WTC11 (cell line): ENCODE measurements at regions not wholly inside any gene's neighbourhood (a gene's known extent, or its start where the extent isn't known, plus 50 kb on each side); places are given as distances from the start of the nearest gene placed in this dataset.

Source experiments
- ATAC-seq: fragments of 200-7000 bp; cut with Tn5 transposase; 2 replicates; pipeline ENCODE4 v1.10.0; 2021; ENCODE audit warnings: mild to moderate bottlenecking, moderate library complexity
- CTCF ChIA-PET: fragments of 300-600 bp; sonication (Branson Sonifier 250); formaldehyde crosslinking; loops from one replicate; lab custom pipeline; 2021; ENCODE audit warnings: antibody characterized with exemption; lab: Charles Lee
- POLR2A ChIA-PET: fragments of 350-600 bp; sonication (Branson Sonifier 250); formaldehyde crosslinking; loops from one replicate; lab custom pipeline; 2021; ENCODE audit warnings: antibody characterized with exemption; lab: Charles Lee
- DNase-seq: peaks from one replicate; pipeline ENCODE4 v3.0.0; 2021; ENCODE audit warnings: low spot score
- H3K27ac Mint-ChIP-seq: 2 replicates; pipeline ENCODE4 v1.8.0; 2021; ENCODE audit warnings: mixed read lengths
- H3K27me3 Mint-ChIP-seq: 2 replicates; pipeline ENCODE4 v1.8.0; 2021; ENCODE audit warnings: low read depth, mild to moderate bottlenecking, moderate library complexity, mixed read lengths
- H3K36me3 Mint-ChIP-seq: 2 replicates; pipeline ENCODE4 v1.8.0; 2021; ENCODE audit warnings: mixed read lengths
- H3K4me1 Mint-ChIP-seq: 2 replicates; pipeline ENCODE4 v1.8.0; 2022; ENCODE audit warnings: mixed read lengths
- H3K4me3 Mint-ChIP-seq: 2 replicates; pipeline ENCODE4 v1.8.0; 2021; ENCODE audit warnings: mild to moderate bottlenecking, moderate library complexity, mixed read lengths
- H3K9me3 Mint-ChIP-seq: 2 replicates; pipeline ENCODE4 v1.8.0; 2021; ENCODE audit warnings: mixed read lengths
- ATF1 ChIP-seq: sonication (generic); formaldehyde crosslinking; IDR thresholded peaks from 2 replicates; pipeline ENCODE4 v1.8.1; 2023; ENCODE audit warnings: mild to moderate bottlenecking, moderate library complexity, missing genetic modification reagents
- ELF4 ChIP-seq: sonication (generic); formaldehyde crosslinking; IDR thresholded peaks from 2 replicates; pipeline ENCODE4 v1.8.1; 2022; ENCODE audit warnings: low read depth, mild to moderate bottlenecking, moderate library complexity, missing genetic modification reagents
- NFE2L1 ChIP-seq: sonication (generic); formaldehyde crosslinking; IDR thresholded peaks from 2 replicates; pipeline ENCODE4 v1.8.1; 2023; ENCODE audit warnings: missing genetic modification reagents
- TEAD4 ChIP-seq: sonication (generic); formaldehyde crosslinking; IDR thresholded peaks from 2 replicates; pipeline ENCODE4 v1.8.0; 2022; ENCODE audit warnings: mild to moderate bottlenecking, missing genetic modification reagents
- TP53 ChIP-seq: sonication (generic); formaldehyde crosslinking; IDR thresholded peaks from 2 replicates; pipeline ENCODE4 v1.8.1; 2023; ENCODE audit warnings: mild to moderate bottlenecking, missing genetic modification reagents
- ZBTB21 ChIP-seq: sonication (generic); formaldehyde crosslinking; IDR thresholded peaks from 2 replicates; pipeline ENCODE4 v1.8.1; 2023; ENCODE audit warnings: mild to moderate bottlenecking, missing genetic modification reagents, borderline replicate concordance
- ZNF219 ChIP-seq: sonication (generic); formaldehyde crosslinking; IDR thresholded peaks from 2 replicates; pipeline ENCODE4 v1.8.0; 2023; ENCODE audit warnings: missing genetic modification reagents, mild to moderate bottlenecking, borderline replicate concordance
- TF ChIP-seq, protein P1 (sequence below): sonication (generic); formaldehyde crosslinking; IDR thresholded peaks from 2 replicates; pipeline ENCODE4 v1.8.0; 2023; ENCODE audit warnings: missing genetic modification reagents, mild to moderate bottlenecking, borderline replicate concordance
- TF ChIP-seq, protein P2 (sequence below): sonication (generic); formaldehyde crosslinking; IDR thresholded peaks from 2 replicates; pipeline ENCODE4 v1.8.0; 2022; ENCODE audit warnings: mild to moderate bottlenecking, missing genetic modification reagents
- TF ChIP-seq, protein P3 (sequence below): fragments of 200-600 bp; IDR thresholded peaks from 2 replicates; pipeline ENCODE4 v1.8.0; 2022; ENCODE audit warnings: antibody characterized with exemption
- TF ChIP-seq, protein P4 (sequence below): sonication (generic); formaldehyde crosslinking; conservative IDR thresholded peaks from 2 replicates; pipeline ENCODE4 v1.8.1; 2023; ENCODE audit warnings: mild to moderate bottlenecking, low read depth, missing genetic modification reagents, moderate library complexity
- TF ChIP-seq, protein P5 (sequence below): sonication (generic); formaldehyde crosslinking; IDR thresholded peaks from 2 replicates; pipeline ENCODE4 v1.8.1; 2023; ENCODE audit warnings: mild to moderate bottlenecking, moderate library complexity, missing genetic modification reagents
- TF ChIP-seq, protein P6 (sequence below): sonication (generic); formaldehyde crosslinking; IDR thresholded peaks from 2 replicates; pipeline ENCODE4 v1.8.1; 2022; ENCODE audit warnings: low read depth, missing genetic modification reagents, borderline replicate concordance
- TF ChIP-seq, protein P7 (sequence below): sonication (generic); formaldehyde crosslinking; IDR thresholded peaks from 2 replicates; pipeline ENCODE4 v1.8.1; 2023; ENCODE audit warnings: mild to moderate bottlenecking, missing genetic modification reagents, borderline replicate concordance
- TF ChIP-seq, protein P8 (sequence below): sonication (generic); formaldehyde crosslinking; IDR thresholded peaks from 2 replicates; pipeline ENCODE4 v1.8.1; 2022; ENCODE audit warnings: mild to moderate bottlenecking, missing genetic modification reagents, moderate library complexity, borderline replicate concordance
- TF ChIP-seq, protein P9 (sequence below): sonication (generic); formaldehyde crosslinking; IDR thresholded peaks from 2 replicates; pipeline ENCODE4 v1.8.1; 2023; ENCODE audit warnings: mild to moderate bottlenecking, missing genetic modification reagents, moderate library complexity
- TF ChIP-seq, protein P10 (sequence below): sonication (generic); formaldehyde crosslinking; IDR thresholded peaks from 2 replicates; pipeline ENCODE4 v1.8.0; 2022; ENCODE audit warnings: mild to moderate bottlenecking, missing genetic modification reagents

DNA sequence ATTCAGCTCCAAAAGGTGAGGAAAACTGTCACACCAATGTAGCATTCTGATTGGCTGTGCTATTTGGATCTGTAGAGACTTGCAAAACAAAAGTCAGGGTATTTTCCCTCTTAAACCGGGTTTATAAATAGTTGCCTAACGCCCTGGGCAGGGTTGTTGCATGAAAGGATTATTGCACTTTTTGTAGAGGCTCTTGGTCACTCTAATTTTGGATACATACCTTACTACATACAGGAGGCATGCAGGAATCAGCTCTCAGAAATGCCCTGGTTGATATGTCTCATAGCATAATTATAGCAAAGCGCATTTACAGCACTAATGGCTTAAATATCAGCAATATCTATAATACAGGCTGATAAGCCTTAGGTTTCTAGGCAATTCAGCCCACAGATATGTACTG is 200.0 kb upstream of the GDNF start:
- ChIA-PET POLR2A (no interaction called here), CTCF (no interaction called here)
- H3K4me1 Mint-ChIP-seq: peaks cover 8% of the 10 kb centered on the region
- no peaks in the 10 kb centered on the region for H3K27me3 Mint-ChIP-seq
- DNase-seq: no peak
- no peak overlapping the region for H3K4me3 Mint-ChIP-seq
- H3K27ac Mint-ChIP-seq: no peak overlapping the region
- no peak for ATAC-seq
- peaks cover 10% of the 10 kb centered on the region for H3K9me3 Mint-ChIP-seq
- no peaks in the 10 kb centered on the region for H3K36me3 Mint-ChIP-seq
- TF ChIP-seq, protein P1, sequence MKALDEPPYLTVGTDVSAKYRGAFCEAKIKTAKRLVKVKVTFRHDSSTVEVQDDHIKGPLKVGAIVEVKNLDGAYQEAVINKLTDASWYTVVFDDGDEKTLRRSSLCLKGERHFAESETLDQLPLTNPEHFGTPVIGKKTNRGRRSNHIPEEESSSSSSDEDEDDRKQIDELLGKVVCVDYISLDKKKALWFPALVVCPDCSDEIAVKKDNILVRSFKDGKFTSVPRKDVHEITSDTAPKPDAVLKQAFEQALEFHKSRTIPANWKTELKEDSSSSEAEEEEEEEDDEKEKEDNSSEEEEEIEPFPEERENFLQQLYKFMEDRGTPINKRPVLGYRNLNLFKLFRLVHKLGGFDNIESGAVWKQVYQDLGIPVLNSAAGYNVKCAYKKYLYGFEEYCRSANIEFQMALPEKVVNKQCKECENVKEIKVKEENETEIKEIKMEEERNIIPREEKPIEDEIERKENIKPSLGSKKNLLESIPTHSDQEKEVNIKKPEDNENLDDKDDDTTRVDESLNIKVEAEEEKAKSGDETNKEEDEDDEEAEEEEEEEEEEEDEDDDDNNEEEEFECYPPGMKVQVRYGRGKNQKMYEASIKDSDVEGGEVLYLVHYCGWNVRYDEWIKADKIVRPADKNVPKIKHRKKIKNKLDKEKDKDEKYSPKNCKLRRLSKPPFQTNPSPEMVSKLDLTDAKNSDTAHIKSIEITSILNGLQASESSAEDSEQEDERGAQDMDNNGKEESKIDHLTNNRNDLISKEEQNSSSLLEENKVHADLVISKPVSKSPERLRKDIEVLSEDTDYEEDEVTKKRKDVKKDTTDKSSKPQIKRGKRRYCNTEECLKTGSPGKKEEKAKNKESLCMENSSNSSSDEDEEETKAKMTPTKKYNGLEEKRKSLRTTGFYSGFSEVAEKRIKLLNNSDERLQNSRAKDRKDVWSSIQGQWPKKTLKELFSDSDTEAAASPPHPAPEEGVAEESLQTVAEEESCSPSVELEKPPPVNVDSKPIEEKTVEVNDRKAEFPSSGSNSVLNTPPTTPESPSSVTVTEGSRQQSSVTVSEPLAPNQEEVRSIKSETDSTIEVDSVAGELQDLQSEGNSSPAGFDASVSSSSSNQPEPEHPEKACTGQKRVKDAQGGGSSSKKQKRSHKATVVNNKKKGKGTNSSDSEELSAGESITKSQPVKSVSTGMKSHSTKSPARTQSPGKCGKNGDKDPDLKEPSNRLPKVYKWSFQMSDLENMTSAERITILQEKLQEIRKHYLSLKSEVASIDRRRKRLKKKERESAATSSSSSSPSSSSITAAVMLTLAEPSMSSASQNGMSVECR (CRISPR knock-in tag): no peak
- TF ChIP-seq TP53 (CRISPR knock-in tag) (no peak), TEAD4 (CRISPR knock-in tag) (no peak), ZNF219 (no peak), ATF1 (no peak), ELF4 (CRISPR knock-in tag) (no peak), ZBTB21 (CRISPR knock-in tag) (no peak), NFE2L1 (CRISPR knock-in tag) (no peak)
- TF ChIP-seq, protein P2, sequence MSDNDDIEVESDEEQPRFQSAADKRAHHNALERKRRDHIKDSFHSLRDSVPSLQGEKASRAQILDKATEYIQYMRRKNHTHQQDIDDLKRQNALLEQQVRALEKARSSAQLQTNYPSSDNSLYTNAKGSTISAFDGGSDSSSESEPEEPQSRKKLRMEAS (CRISPR knock-in tag): no peak
- TF ChIP-seq, protein P3, sequence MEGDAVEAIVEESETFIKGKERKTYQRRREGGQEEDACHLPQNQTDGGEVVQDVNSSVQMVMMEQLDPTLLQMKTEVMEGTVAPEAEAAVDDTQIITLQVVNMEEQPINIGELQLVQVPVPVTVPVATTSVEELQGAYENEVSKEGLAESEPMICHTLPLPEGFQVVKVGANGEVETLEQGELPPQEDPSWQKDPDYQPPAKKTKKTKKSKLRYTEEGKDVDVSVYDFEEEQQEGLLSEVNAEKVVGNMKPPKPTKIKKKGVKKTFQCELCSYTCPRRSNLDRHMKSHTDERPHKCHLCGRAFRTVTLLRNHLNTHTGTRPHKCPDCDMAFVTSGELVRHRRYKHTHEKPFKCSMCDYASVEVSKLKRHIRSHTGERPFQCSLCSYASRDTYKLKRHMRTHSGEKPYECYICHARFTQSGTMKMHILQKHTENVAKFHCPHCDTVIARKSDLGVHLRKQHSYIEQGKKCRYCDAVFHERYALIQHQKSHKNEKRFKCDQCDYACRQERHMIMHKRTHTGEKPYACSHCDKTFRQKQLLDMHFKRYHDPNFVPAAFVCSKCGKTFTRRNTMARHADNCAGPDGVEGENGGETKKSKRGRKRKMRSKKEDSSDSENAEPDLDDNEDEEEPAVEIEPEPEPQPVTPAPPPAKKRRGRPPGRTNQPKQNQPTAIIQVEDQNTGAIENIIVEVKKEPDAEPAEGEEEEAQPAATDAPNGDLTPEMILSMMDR: no peak
- TF ChIP-seq, protein P4, sequence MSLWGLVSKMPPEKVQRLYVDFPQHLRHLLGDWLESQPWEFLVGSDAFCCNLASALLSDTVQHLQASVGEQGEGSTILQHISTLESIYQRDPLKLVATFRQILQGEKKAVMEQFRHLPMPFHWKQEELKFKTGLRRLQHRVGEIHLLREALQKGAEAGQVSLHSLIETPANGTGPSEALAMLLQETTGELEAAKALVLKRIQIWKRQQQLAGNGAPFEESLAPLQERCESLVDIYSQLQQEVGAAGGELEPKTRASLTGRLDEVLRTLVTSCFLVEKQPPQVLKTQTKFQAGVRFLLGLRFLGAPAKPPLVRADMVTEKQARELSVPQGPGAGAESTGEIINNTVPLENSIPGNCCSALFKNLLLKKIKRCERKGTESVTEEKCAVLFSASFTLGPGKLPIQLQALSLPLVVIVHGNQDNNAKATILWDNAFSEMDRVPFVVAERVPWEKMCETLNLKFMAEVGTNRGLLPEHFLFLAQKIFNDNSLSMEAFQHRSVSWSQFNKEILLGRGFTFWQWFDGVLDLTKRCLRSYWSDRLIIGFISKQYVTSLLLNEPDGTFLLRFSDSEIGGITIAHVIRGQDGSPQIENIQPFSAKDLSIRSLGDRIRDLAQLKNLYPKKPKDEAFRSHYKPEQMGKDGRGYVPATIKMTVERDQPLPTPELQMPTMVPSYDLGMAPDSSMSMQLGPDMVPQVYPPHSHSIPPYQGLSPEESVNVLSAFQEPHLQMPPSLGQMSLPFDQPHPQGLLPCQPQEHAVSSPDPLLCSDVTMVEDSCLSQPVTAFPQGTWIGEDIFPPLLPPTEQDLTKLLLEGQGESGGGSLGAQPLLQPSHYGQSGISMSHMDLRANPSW: no peak
- TF ChIP-seq, protein P5, sequence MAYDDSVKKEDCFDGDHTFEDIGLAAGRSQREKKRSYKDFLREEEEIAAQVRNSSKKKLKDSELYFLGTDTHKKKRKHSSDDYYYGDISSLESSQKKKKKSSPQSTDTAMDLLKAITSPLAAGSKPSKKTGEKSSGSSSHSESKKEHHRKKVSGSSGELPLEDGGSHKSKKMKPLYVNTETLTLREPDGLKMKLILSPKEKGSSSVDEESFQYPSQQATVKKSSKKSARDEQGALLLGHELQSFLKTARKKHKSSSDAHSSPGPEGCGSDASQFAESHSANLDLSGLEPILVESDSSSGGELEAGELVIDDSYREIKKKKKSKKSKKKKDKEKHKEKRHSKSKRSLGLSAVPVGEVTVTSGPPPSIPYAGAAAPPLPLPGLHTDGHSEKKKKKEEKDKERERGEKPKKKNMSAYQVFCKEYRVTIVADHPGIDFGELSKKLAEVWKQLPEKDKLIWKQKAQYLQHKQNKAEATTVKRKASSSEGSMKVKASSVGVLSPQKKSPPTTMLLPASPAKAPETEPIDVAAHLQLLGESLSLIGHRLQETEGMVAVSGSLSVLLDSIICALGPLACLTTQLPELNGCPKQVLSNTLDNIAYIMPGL (CRISPR knock-in tag): no peak
- TF ChIP-seq, protein P6, sequence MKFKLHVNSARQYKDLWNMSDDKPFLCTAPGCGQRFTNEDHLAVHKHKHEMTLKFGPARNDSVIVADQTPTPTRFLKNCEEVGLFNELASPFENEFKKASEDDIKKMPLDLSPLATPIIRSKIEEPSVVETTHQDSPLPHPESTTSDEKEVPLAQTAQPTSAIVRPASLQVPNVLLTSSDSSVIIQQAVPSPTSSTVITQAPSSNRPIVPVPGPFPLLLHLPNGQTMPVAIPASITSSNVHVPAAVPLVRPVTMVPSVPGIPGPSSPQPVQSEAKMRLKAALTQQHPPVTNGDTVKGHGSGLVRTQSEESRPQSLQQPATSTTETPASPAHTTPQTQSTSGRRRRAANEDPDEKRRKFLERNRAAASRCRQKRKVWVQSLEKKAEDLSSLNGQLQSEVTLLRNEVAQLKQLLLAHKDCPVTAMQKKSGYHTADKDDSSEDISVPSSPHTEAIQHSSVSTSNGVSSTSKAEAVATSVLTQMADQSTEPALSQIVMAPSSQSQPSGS: no peak
- TF ChIP-seq, protein P7, sequence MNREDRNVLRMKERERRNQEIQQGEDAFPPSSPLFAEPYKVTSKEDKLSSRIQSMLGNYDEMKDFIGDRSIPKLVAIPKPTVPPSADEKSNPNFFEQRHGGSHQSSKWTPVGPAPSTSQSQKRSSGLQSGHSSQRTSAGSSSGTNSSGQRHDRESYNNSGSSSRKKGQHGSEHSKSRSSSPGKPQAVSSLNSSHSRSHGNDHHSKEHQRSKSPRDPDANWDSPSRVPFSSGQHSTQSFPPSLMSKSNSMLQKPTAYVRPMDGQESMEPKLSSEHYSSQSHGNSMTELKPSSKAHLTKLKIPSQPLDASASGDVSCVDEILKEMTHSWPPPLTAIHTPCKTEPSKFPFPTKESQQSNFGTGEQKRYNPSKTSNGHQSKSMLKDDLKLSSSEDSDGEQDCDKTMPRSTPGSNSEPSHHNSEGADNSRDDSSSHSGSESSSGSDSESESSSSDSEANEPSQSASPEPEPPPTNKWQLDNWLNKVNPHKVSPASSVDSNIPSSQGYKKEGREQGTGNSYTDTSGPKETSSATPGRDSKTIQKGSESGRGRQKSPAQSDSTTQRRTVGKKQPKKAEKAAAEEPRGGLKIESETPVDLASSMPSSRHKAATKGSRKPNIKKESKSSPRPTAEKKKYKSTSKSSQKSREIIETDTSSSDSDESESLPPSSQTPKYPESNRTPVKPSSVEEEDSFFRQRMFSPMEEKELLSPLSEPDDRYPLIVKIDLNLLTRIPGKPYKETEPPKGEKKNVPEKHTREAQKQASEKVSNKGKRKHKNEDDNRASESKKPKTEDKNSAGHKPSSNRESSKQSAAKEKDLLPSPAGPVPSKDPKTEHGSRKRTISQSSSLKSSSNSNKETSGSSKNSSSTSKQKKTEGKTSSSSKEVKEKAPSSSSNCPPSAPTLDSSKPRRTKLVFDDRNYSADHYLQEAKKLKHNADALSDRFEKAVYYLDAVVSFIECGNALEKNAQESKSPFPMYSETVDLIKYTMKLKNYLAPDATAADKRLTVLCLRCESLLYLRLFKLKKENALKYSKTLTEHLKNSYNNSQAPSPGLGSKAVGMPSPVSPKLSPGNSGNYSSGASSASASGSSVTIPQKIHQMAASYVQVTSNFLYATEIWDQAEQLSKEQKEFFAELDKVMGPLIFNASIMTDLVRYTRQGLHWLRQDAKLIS: no peak
- TF ChIP-seq, protein P8, sequence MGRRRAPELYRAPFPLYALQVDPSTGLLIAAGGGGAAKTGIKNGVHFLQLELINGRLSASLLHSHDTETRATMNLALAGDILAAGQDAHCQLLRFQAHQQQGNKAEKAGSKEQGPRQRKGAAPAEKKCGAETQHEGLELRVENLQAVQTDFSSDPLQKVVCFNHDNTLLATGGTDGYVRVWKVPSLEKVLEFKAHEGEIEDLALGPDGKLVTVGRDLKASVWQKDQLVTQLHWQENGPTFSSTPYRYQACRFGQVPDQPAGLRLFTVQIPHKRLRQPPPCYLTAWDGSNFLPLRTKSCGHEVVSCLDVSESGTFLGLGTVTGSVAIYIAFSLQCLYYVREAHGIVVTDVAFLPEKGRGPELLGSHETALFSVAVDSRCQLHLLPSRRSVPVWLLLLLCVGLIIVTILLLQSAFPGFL (CRISPR knock-in tag): no peak
- TF ChIP-seq, protein P9, sequence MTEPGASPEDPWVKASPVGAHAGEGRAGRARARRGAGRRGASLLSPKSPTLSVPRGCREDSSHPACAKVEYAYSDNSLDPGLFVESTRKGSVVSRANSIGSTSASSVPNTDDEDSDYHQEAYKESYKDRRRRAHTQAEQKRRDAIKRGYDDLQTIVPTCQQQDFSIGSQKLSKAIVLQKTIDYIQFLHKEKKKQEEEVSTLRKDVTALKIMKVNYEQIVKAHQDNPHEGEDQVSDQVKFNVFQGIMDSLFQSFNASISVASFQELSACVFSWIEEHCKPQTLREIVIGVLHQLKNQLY (CRISPR knock-in tag): no peak
- TF ChIP-seq, protein P10, sequence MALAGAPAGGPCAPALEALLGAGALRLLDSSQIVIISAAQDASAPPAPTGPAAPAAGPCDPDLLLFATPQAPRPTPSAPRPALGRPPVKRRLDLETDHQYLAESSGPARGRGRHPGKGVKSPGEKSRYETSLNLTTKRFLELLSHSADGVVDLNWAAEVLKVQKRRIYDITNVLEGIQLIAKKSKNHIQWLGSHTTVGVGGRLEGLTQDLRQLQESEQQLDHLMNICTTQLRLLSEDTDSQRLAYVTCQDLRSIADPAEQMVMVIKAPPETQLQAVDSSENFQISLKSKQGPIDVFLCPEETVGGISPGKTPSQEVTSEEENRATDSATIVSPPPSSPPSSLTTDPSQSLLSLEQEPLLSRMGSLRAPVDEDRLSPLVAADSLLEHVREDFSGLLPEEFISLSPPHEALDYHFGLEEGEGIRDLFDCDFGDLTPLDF: no peak
